ENCODE measurements at regions not wholly inside any gene's neighbourhood (a gene's known extent, or its start where the extent isn't known, plus 50 kb on each side); places are given as distances from the start of the nearest gene placed in this dataset.

DNA sequence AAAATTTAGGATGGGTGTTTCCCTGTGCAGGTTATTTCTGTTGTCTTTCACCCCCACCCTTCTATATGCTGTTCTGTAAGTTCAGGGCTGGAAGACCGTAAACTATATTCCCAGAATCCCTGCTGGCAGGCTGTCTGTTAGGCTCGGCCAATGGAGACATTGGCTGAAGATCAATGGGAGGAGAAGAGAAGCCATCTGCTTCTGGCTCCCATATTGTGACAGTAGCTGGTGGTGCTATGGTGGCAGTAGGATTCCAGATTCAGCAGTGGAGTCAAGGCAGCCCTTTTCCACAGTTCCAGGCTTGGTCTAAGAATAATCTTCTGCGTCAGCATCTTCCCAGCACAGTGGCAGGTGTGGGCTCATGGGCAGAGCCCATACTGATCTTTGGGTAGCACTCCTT, 226.6 kb downstream of the ABHD5 start:
- Histone ChIP-seq H3K9me3 (ENCODE audit: low read depth, low read length) (no peaks in the 10 kb centered on the region), H3K4me3 (ENCODE audit: low read length) (no peak overlapping the region), H3K27me3 (ENCODE audit: insufficient read depth, low read length) (peaks cover 18% of the 10 kb centered on the region), H3K4me1 (ENCODE audit: insufficient read depth, low read length) (no peaks in the 10 kb centered on the region)

DNA sequence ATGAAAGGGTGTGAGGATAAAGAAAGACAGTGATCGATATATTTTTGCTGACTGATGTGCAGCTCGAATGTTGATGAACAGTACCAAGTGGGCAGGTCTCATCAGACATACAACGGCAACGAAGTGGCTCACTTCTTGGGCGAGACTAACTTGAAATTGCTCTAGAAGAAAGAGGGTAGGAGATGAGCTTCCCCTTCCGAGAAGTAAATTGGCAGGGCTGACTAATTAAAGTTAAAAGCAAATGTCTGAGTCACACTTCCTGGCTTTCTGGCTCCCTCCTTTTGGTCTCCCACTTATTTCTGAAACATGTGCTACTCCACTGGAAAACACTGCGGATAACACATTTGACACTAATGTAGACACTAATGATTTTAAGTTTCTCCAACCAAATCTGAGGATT, 228.3 kb downstream of the ABHD5 start:
- H3K4me3 ChIP-seq (ENCODE audit: low read length): no peak overlapping the region
- H3K9me3 ChIP-seq (ENCODE audit: low read depth, low read length): no peaks in the 10 kb centered on the region
- H3K27me3 ChIP-seq (ENCODE audit: insufficient read depth, low read length): peaks cover 21% of the 10 kb centered on the region
- no peaks in the 10 kb centered on the region for H3K4me1 ChIP-seq (ENCODE audit: insufficient read depth, low read length)

DNA sequence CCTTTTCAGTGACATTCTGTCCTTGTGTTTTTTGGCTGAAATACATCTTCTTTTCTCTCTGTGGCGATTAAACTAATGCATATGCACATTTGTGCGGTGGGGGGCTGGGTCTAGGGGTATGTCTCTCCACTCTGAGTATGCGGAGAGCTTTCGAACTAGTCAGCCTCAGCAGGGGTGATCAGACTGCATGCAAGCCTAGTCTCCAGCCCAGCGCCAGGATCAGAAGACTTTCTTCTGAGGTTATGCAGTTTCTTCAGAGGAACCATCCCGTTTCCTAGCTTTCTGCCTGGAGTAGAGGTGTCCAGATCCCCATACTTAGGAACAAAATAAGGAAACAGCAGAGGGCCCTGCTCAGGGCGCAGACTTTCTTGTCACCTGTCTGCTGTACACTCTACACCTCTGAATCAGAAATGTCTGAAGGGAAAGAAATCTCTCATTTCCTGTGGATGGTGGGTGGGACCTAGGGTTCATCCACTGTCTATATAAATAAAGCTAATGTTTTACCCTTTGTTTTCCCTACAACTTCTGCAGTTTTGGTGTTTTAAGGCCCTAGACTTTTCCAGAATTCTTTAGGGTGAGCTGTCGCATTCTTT, 230.4 kb downstream of the ABHD5 start:
- Histone ChIP-seq H3K4me1 (ENCODE audit: insufficient read depth, low read length) (no peaks in the 10 kb centered on the region), H3K27me3 (ENCODE audit: insufficient read depth, low read length) (peaks cover 23% of the 10 kb centered on the region), H3K4me3 (ENCODE audit: low read length) (no peak overlapping the region), H3K9me3 (ENCODE audit: low read depth, low read length) (no peaks in the 10 kb centered on the region)

DNA sequence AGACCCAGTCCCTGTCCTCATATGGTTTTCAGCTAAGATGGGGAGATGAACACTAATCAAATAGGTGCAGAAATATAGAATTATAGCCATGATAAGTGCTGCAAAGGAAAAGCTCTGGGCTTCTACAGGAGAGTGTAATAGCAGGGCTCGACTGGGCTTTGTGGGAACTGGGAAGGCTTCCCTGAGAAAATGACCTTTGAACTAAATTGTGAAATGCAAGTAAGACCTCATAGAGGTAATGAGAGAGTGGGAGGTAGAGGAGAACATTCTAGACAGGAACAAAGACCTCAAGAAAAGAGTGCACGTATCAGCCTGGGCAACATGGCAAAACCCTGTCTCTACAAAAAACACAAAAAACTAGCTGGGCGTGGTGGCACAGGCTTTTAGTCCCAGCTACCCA, 231.6 kb downstream of the ABHD5 start:
- no peaks in the 10 kb centered on the region for H3K9me3 ChIP-seq (ENCODE audit: low read depth, low read length)
- peaks cover 23% of the 10 kb centered on the region for H3K27me3 ChIP-seq (ENCODE audit: insufficient read depth, low read length)
- H3K4me3 ChIP-seq (ENCODE audit: low read length): no peak overlapping the region
- no peaks in the 10 kb centered on the region for H3K4me1 ChIP-seq (ENCODE audit: insufficient read depth, low read length)

DNA sequence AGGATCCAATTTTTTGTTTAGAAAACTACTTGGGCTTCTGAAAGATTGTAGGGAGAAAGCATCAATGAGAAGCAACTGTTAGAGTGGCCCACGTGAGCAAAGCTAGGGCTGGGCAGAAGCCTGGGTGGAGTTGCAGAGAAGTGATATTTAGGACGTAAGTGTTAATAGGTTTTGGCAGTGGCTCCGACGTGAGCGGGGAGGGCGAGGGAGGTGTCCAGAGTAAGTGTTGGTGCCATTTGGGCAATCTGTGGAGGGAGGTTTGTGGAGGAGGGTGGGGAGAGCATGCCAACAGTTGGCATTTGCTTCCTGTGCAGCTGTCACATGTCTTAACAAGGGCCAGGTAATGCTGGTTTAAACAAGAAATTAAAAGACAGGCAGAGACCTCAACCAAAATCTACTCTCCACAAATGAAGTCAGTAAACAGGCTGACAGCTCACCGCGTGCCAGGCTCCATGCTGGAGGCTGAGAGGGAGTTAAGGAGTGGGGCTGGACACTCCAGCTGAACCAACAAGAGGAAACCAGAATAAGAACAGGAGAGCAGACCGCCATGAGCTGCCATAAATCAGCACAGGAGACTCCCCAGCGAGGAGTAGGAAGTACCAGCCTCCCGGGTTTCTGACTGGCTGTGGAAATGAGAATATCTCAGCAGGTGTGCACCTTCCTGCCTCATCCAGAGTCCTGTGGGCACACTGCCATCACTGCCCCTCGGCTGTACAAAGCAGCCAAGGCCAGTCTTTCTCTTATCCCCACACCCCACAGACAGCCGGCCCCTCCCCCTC, 232.6 kb downstream of the ABHD5 start:
- Histone ChIP-seq H3K4me3 (ENCODE audit: low read length) (no peak overlapping the region), H3K9me3 (ENCODE audit: low read depth, low read length) (no peaks in the 10 kb centered on the region), H3K27me3 (ENCODE audit: insufficient read depth, low read length) (peaks cover 23% of the 10 kb centered on the region), H3K4me1 (ENCODE audit: insufficient read depth, low read length) (no peaks in the 10 kb centered on the region)

DNA sequence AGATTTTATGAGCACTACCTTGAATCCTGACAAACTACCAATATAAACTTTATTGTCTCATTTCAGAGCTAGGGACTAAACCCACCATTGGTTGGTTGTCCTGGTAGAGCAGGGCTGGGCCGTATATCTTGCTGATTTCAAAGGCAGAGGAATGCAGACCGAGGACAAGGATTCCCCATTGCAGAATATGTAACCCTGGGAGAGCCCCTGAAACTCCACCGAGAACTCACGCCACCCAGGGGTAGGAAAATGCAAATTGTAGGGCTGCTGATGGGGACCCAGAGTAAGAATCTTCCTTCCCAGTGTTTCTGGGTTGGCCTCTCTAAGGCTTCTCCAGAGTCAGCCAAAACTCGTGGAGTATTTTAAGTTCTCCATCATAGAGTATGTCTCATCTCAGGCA, 235.3 kb downstream of the ABHD5 start:
- peaks cover 12% of the 10 kb centered on the region for H3K27me3 ChIP-seq (ENCODE audit: insufficient read depth, low read length)
- H3K4me3 ChIP-seq (ENCODE audit: low read length): no peak overlapping the region
- H3K9me3 ChIP-seq (ENCODE audit: low read depth, low read length): no peaks in the 10 kb centered on the region
- H3K4me1 ChIP-seq (ENCODE audit: insufficient read depth, low read length): no peaks in the 10 kb centered on the region

DNA sequence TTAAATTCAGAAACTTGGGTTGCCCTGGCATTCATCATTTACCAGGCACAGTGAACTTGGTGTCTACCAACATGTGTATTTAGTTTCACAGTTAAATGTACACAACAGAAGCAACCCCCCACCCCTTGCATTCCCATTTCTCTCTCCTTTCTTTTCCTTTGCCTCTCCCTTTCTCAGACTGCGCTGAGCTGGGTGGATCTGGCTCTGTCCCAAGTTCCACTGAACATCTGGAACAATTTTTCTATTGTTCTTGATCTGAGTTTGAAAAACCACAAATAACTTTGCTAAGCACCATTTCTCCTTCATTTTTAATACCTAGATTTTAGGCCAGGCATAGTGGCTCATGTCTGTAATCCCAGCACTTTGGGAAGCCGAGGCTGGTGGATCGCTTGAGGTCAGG, 242.2 kb downstream of the ABHD5 start:
- no peaks in the 10 kb centered on the region for H3K9me3 ChIP-seq (ENCODE audit: low read depth, low read length)
- H3K27me3 ChIP-seq (ENCODE audit: insufficient read depth, low read length): no peaks in the 10 kb centered on the region
- no peaks in the 10 kb centered on the region for H3K4me1 ChIP-seq (ENCODE audit: insufficient read depth, low read length)
- H3K4me3 ChIP-seq (ENCODE audit: low read length): no peak overlapping the region

DNA sequence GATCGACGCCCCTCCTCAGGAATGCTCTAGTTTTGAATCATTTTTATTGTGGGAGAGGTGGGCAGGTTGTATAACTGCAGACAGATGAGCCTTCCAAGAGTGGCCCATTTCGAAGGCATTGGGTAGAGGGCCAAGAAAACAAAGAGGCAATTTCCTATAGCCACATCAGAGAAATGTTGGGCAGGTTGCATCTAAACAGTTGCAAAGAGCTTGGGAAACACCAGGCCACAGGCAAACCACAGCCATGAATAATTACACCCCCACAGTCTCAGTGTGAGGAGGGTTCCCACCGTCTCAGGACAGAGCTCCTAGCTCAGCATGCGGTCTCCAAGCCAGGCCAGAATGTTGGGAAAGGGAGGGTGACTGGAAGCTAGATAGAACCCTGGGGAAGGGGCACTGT, 257.3 kb downstream of the ABHD5 start:
- H3K27me3 ChIP-seq (ENCODE audit: insufficient read depth, low read length): no peaks in the 10 kb centered on the region
- no peaks in the 10 kb centered on the region for H3K9me3 ChIP-seq (ENCODE audit: low read depth, low read length)
- no peak overlapping the region for H3K4me3 ChIP-seq (ENCODE audit: low read length)
- no peaks in the 10 kb centered on the region for H3K4me1 ChIP-seq (ENCODE audit: insufficient read depth, low read length)

DNA sequence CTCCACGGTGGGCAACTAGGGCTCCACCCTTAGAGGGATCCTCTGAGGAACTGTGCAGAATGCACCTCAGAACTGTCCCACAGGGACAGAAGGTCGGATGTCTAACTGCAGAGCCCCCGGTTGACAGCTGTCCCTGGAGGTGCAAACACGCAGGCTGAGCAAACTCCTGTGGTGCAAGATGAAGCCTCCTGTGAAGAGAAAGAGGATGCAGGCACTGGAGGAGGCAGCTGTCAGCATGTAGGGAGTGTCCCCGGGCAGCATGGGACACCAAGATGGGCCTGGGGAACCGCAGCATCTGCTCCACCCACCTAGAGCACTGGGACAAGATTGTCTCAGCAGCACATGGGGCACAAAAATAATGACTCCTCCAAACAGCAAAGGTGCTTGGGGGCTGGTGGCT, 258.9 kb downstream of the ABHD5 start:
- H3K4me3 ChIP-seq (ENCODE audit: low read length): no peak overlapping the region
- no peaks in the 10 kb centered on the region for H3K4me1 ChIP-seq (ENCODE audit: insufficient read depth, low read length)
- no peaks in the 10 kb centered on the region for H3K9me3 ChIP-seq (ENCODE audit: low read depth, low read length)
- H3K27me3 ChIP-seq (ENCODE audit: insufficient read depth, low read length): no peaks in the 10 kb centered on the region

DNA sequence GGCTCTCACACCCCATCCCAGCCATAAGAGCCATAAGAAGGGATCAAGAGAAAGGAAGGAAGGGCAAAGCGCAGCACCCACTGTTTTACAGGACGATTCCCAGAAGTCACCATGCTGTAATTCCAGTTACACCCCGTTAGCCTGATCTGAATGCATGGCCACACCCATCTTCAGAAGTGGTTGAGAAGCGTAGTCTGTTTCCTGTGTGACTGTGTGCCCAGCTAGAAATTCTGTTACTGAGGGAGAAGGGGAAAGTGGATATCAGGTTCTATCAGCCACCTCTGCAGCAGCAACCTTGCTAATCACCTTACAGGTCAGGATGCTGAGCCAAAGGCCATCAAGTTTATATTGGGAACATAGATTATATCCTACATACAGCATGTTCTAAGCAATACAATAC, 260.0 kb downstream of the ABHD5 start:
- Histone ChIP-seq H3K4me1 (ENCODE audit: insufficient read depth, low read length) (no peaks in the 10 kb centered on the region), H3K4me3 (ENCODE audit: low read length) (no peak overlapping the region), H3K9me3 (ENCODE audit: low read depth, low read length) (no peaks in the 10 kb centered on the region), H3K27me3 (ENCODE audit: insufficient read depth, low read length) (no peaks in the 10 kb centered on the region)

DNA sequence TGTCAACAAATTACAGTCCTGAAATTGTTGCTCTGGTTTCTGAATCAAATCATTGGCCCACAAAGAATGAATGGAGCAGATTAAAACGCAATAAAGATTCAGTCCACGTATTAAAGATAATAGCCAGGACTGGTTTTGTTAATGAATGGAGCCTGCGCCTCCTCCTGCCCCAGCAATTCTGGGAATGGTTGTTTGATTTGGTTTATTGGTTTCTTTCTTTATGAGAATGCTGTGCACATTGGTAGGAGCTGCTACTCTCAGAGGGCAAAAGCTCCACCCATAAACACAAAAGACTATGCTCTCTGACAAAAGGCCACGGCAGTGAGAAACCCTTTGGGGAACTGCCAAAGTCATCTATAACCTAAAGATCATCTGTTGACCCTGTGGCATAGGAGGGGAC, 261.1 kb downstream of the ABHD5 start:
- H3K4me3 ChIP-seq (ENCODE audit: low read length): no peak overlapping the region
- no peaks in the 10 kb centered on the region for H3K27me3 ChIP-seq (ENCODE audit: insufficient read depth, low read length)
- H3K9me3 ChIP-seq (ENCODE audit: low read depth, low read length): no peaks in the 10 kb centered on the region
- no peaks in the 10 kb centered on the region for H3K4me1 ChIP-seq (ENCODE audit: insufficient read depth, low read length)

DNA sequence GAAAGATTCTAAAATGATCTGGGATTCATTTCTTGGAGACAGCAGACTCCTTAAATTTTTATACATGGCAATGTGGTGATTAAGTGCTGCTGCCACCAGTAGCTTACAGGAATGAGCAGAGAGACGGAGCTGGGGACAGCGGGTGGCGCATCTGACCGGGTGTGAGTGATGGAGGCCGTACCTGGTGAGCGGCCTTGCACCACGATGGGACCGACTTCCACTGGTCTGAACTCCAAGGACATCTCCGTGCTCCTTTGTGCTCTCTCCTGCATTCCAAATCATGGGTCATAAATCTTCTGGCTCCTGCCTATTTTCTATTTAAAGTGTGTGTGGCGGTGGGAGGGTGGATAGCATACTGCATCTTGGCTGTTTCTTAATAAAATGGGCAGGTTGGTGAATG, 262.6 kb downstream of the ABHD5 start:
- H3K4me1 ChIP-seq (ENCODE audit: insufficient read depth, low read length): no peaks in the 10 kb centered on the region
- no peaks in the 10 kb centered on the region for H3K27me3 ChIP-seq (ENCODE audit: insufficient read depth, low read length)
- H3K9me3 ChIP-seq (ENCODE audit: low read depth, low read length): no peaks in the 10 kb centered on the region
- no peak overlapping the region for H3K4me3 ChIP-seq (ENCODE audit: low read length)

DNA sequence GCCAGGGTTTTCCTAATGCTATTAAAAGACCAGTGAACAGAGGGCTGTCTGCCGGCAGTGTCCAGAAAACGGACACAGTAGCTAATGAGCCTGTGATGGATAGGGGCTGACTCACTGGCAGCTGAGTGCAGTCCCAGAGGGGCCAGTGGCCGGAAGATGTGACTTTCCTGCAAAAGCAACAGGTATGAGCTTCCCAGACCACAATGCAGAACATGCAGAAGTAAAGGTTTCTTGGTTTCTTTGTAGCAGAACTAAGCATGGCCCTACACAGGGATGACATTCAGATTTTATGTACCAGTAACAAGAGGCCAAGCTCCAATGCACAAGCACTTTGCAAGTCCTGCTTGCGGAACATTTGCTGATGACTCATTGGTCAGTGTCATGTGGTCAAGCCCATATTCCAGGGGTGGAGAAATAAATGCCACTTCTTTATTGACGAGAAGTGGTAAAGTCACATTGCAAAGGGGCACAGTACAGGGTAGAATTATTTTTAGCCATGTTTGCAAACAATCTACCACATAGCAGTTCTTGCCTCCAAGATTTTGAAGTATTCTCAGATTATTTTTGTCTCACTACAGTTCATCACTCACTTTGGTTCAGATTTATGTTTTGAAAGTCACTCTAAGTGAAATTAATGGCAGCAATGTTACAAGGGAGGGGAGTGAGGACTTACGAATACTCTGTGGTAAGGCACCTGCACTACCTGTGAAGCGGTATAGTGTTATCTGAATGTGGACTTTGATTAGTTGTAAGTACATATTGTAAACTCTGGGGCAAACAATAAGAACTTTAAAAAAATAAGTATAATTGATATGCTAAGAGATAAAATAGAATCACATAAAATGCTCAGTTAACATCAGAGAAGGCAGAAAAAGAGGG, 263.3 kb downstream of the ABHD5 start:
- Histone ChIP-seq H3K4me3 (ENCODE audit: low read length) (no peak overlapping the region), H3K27me3 (ENCODE audit: insufficient read depth, low read length) (no peaks in the 10 kb centered on the region), H3K4me1 (ENCODE audit: insufficient read depth, low read length) (no peaks in the 10 kb centered on the region)

DNA sequence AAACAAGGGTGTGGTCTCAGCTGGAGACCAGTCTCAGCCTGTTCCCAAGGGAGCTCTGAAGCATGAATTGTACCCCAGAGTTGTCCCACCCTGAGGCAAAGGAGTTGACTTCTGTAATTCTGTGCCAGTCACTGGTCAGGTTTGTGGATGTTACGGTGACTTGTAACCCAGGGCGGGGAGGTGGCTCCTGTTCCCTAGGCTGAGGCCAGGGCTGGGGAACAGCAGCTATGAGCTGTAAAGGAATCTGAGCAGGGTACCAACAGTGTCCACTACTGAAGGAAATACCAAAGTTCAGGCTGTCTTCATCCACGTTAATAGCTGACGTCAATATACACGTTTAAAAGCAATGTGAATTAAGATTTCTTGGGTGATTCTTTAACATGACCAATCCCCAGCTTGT, 266.2 kb downstream of the ABHD5 start:
- no peak overlapping the region for H3K4me3 ChIP-seq (ENCODE audit: low read length)
- no peaks in the 10 kb centered on the region for H3K27me3 ChIP-seq (ENCODE audit: insufficient read depth, low read length)
- H3K4me1 ChIP-seq (ENCODE audit: insufficient read depth, low read length): no peaks in the 10 kb centered on the region
- H3K9me3 ChIP-seq (ENCODE audit: low read depth, low read length): no peaks in the 10 kb centered on the region

More for the DNA sequence above, 263.3 kb downstream of the ABHD5 start:
- no peaks in the 10 kb centered on the region for H3K9me3 ChIP-seq (ENCODE audit: low read depth, low read length)

DNA sequence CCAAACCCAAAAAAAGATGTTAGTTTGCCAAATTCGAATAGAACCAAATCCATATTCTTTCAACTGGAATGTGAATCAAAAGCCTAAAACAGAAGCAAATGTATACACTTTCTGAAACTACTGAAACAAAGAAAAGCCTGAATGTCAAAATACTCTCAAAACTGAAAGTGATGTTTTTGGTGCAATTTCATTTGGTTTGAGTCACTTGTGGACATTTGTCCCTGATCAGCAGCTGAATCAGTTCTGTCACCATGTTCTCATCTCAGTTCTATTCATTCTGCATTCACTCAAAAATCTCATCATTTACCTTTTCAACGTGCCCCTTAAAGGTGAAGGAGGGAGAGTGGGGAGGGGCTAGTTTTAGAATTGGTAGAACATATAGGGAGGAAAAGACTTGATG, 266.8 kb downstream of the ABHD5 start:
- Histone ChIP-seq H3K9me3 (ENCODE audit: low read depth, low read length) (no peaks in the 10 kb centered on the region), H3K27me3 (ENCODE audit: insufficient read depth, low read length) (no peaks in the 10 kb centered on the region), H3K4me3 (ENCODE audit: low read length) (no peak overlapping the region), H3K4me1 (ENCODE audit: insufficient read depth, low read length) (no peaks in the 10 kb centered on the region)
